HepG2 (cell line): ENCODE measurements at regions not wholly inside any gene's neighbourhood (a gene's known extent, or its start where the extent isn't known, plus 50 kb on each side); places are given as distances from the start of the nearest gene placed in this dataset.

Experiments used
- ATAC-seq: fragments of 200-7000 bp; cut with Tn5 transposase; 3 replicates; pipeline ENCODE4 v1.9.1; 2020; ENCODE audit warnings: mild to moderate bottlenecking, moderate library complexity
- BruUV-seq: library from RNA; stranded (reverse); fragments of 400-500 nt; replicated peaks from 2 replicates; lab custom pipeline; 2021; lab: Mats Ljungman, UMichigan
- CTCF ChIA-PET: fragments of 300-600 bp; formaldehyde crosslinking; extraction: SDS; loops from one replicate; lab custom pipeline; 2021; ENCODE audit warnings: low total read pairs, inconsistent platforms, low intra/inter-chr PET ratio; lab: Yijun Ruan, JAX
- POLR2A ChIA-PET: fragments of 350-600 bp; sonication (Branson Sonifier 250); formaldehyde crosslinking; loops from one replicate; lab custom pipeline; 2020; ENCODE audit warnings: antibody characterized with exemption, inconsistent platforms; lab: Yijun Ruan, JAX
- DNase-seq: peaks from one replicate; pipeline ENCODE4 v3.0.0-alpha.2; 2015; ENCODE audit warnings: low spot score
- FAIRE-seq: peaks from 3 replicates; lab custom pipeline; 2011; peaks lifted over from hg19 to GRCh38; lab: Jason Lieb, UNC
- H2AFZ ChIP-seq: one replicate; pipeline ENCODE4 v1.6.1; 2011; ENCODE audit warnings: low read length, inconsistent platforms
- H3K27ac ChIP-seq: fragments of 300-600 bp; 3 replicates; pipeline ENCODE4 v1.8.0; 2011; ENCODE audit warnings: mixed run types, mild to moderate bottlenecking, mixed read lengths, low read length, inconsistent platforms; ENCODE audit not compliant: insufficient read depth; ENCODE audit errors: extremely low read length
- H3K27me3 ChIP-seq, 2 experiments: fragments of 200-600 bp in 1 of 2; 2 replicates in 1 of 2; 3 replicates in 1 of 2; pipeline versions ENCODE4 v1.6.0 to v1.8.0; 2011; ENCODE audit warnings: low read length in 2 of 2, mild to moderate bottlenecking in 2 of 2, moderate library complexity in 2 of 2, inconsistent platforms in 1 of 2; ENCODE audit not compliant: insufficient read depth in 2 of 2, control insufficient read depth in 1 of 2
- H3K36me3 ChIP-seq, 2 experiments: fragments of 200-600 bp in 1 of 2; replicated peaks in 1 of 2; 2 replicates in 1 of 2; 3 replicates in 1 of 2; pipeline versions ENCODE4 v1.5.1 to v1.8.0; 2011; ENCODE audit warnings: low read length in 2 of 2, inconsistent platforms in 1 of 2; ENCODE audit not compliant: insufficient read depth in 2 of 2, control insufficient read depth in 1 of 2
- H3K4me1 ChIP-seq: 2 replicates; pipeline ENCODE4 v1.5.1; 2012; ENCODE audit warnings: low read length, inconsistent platforms; ENCODE audit not compliant: insufficient read depth
- H3K4me2 ChIP-seq: 2 replicates; pipeline ENCODE4 v1.6.0; 2011; ENCODE audit warnings: low read depth, low read length, inconsistent platforms
- H3K4me3 ChIP-seq, 3 experiments: fragments of 200-600 bp in 1 of 3; sonication (generic), shearing (Covaris generic) in 1 of 3; replicated peaks in 1 of 3; 2 replicates each; pipeline ENCODE4 v1.5.1; 2011 to 2016; ENCODE audit warnings: low read length in 3 of 3, inconsistent platforms in 2 of 3, low read depth in 2 of 3, mild to moderate bottlenecking in 2 of 3, control low read depth in 1 of 3, mixed read lengths in 1 of 3; ENCODE audit not compliant: insufficient read depth in 1 of 3
- H3K79me2 ChIP-seq: one replicate; pipeline ENCODE4 v1.6.1; 2011; ENCODE audit warnings: low read length, inconsistent platforms; ENCODE audit not compliant: insufficient read depth
- H3K9ac ChIP-seq: 2 replicates; pipeline ENCODE4 v1.6.0; 2011; ENCODE audit warnings: mild to moderate bottlenecking, low read depth, low read length, inconsistent platforms; ENCODE audit not compliant: insufficient read depth
- H3K9me3 ChIP-seq: 2 replicates; pipeline ENCODE4 v1.5.1; 2012; ENCODE audit warnings: mild to moderate bottlenecking, low read length
- H4K20me1 ChIP-seq: 2 replicates; pipeline ENCODE4 v1.6.0; 2011; ENCODE audit warnings: inconsistent platforms, mild to moderate bottlenecking, low read length, moderate library complexity; ENCODE audit not compliant: insufficient read depth
- BHLHE40 ChIP-seq: IDR thresholded peaks from 2 replicates; pipeline ENCODE4 v1.6.1; 2011; ENCODE audit warnings: low read length, improper control_type of control experiment
- ZNF563 ChIP-seq: sonication (generic); formaldehyde crosslinking; IDR thresholded peaks from 2 replicates; pipeline ENCODE4 v1.8.0; 2022; ENCODE audit warnings: mild to moderate bottlenecking, moderate library complexity, missing genetic modification reagents
- WGBS: methylation state at CpG from one replicate; pipeline ENCODE4 v1.1.6; 2017; ENCODE audit warnings: low lambda C conversion rate; 5-methylcytosine and 5-hydroxymethylcytosine counted together
- in situ Hi-C: cut with HindIII; loops from 2 replicates; pipeline ENCODE4 v1.10.0; 2017; ENCODE audit warnings: low pct_unique_long_range_greater_than_20kb; ENCODE audit not compliant: extremely low pct_ligation_motif_present
- intact Hi-C: fragments of 100-400 bp; cut with micrococcal nuclease; formaldehyde crosslinking; loops from one replicate; pipeline ENCODE4 v1.10.0; 2022; ENCODE audit not compliant: unreplicated experiment
- TF ChIP-seq, protein P1 (sequence below): sonication (generic); formaldehyde crosslinking; IDR thresholded peaks from 2 replicates; pipeline ENCODE4 v1.4.0; 2020; ENCODE audit warnings: missing genetic modification reagents
- TF ChIP-seq, protein P2 (sequence below): sonication (generic); formaldehyde crosslinking; IDR thresholded peaks from 2 replicates; pipeline ENCODE4 v1.5.0; 2020; ENCODE audit warnings: missing genetic modification reagents

DNA sequence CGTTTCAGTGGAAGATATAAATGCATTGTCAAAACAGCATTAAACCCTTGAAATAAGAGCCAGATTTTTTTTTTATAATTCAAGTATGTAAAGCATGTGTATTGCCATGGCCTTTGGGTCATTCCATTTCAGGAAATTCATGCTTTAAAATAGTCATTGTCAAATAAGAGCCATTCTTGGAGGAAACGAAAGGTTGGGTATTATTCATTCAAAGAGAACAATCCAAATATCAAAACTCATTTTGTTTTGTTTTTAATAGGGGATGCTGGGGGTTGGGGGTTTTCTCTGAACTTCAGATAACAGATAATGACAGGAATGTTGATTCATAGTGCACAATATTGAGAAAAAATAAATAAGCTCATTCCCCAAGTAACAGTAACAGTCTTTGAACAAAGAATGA, 174.4 kb upstream of the NUDT4 start:
- Histone ChIP-seq H3K27ac (no peak overlapping the region), H3K9me3 (no peaks in the 10 kb centered on the region), H3K36me3 (no peaks in the 10 kb centered on the region), H3K4me2 (no peak overlapping the region), H3K9ac (no peak overlapping the region), H2AFZ (no peak overlapping the region), H3K27me3 (peaks cover 0 to 1% of the 10 kb centered on the region in 2 experiments; a peak in 2 of 5 replicates), H3K4me1 (peaks cover 14% of the 10 kb centered on the region), H3K4me3 (no peak overlapping the region), H3K79me2 (no peaks in the 10 kb centered on the region), H4K20me1 (no peaks in the 10 kb centered on the region)
- ChIA-PET POLR2A (no interaction called here), CTCF (no interaction called here)
- WGBS: 2% methylated on average over 2 of the region's 2 CpGs
- in situ Hi-C loops (no loop called here), intact Hi-C loops (no loop called here)
- BruUV-seq: no TSS peak
- TF ChIP-seq, protein P1, sequence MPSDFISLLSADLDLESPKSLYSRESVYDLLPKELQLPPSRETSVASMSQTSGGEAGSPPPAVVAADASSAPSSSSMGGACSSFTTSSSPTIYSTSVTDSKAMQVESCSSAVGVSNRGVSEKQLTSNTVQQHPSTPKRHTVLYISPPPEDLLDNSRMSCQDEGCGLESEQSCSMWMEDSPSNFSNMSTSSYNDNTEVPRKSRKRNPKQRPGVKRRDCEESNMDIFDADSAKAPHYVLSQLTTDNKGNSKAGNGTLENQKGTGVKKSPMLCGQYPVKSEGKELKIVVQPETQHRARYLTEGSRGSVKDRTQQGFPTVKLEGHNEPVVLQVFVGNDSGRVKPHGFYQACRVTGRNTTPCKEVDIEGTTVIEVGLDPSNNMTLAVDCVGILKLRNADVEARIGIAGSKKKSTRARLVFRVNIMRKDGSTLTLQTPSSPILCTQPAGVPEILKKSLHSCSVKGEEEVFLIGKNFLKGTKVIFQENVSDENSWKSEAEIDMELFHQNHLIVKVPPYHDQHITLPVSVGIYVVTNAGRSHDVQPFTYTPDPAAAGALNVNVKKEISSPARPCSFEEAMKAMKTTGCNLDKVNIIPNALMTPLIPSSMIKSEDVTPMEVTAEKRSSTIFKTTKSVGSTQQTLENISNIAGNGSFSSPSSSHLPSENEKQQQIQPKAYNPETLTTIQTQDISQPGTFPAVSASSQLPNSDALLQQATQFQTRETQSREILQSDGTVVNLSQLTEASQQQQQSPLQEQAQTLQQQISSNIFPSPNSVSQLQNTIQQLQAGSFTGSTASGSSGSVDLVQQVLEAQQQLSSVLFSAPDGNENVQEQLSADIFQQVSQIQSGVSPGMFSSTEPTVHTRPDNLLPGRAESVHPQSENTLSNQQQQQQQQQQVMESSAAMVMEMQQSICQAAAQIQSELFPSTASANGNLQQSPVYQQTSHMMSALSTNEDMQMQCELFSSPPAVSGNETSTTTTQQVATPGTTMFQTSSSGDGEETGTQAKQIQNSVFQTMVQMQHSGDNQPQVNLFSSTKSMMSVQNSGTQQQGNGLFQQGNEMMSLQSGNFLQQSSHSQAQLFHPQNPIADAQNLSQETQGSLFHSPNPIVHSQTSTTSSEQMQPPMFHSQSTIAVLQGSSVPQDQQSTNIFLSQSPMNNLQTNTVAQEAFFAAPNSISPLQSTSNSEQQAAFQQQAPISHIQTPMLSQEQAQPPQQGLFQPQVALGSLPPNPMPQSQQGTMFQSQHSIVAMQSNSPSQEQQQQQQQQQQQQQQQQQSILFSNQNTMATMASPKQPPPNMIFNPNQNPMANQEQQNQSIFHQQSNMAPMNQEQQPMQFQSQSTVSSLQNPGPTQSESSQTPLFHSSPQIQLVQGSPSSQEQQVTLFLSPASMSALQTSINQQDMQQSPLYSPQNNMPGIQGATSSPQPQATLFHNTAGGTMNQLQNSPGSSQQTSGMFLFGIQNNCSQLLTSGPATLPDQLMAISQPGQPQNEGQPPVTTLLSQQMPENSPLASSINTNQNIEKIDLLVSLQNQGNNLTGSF (CRISPR knock-in tag): no peak
- no peak for TF ChIP-seq BHLHE40
- TF ChIP-seq, protein P2, sequence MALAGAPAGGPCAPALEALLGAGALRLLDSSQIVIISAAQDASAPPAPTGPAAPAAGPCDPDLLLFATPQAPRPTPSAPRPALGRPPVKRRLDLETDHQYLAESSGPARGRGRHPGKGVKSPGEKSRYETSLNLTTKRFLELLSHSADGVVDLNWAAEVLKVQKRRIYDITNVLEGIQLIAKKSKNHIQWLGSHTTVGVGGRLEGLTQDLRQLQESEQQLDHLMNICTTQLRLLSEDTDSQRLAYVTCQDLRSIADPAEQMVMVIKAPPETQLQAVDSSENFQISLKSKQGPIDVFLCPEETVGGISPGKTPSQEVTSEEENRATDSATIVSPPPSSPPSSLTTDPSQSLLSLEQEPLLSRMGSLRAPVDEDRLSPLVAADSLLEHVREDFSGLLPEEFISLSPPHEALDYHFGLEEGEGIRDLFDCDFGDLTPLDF (CRISPR knock-in tag): no peak
- TF ChIP-seq ZNF563: no peak
- DNase-seq (no peak), ATAC-seq (no peak), FAIRE-seq (no peak)
